ENCODE measurements at regions not wholly inside any gene's neighbourhood (a gene's known extent, or its start where the extent isn't known, plus 50 kb on each side); places are given as distances from the start of the nearest gene placed in this dataset.

DNA sequence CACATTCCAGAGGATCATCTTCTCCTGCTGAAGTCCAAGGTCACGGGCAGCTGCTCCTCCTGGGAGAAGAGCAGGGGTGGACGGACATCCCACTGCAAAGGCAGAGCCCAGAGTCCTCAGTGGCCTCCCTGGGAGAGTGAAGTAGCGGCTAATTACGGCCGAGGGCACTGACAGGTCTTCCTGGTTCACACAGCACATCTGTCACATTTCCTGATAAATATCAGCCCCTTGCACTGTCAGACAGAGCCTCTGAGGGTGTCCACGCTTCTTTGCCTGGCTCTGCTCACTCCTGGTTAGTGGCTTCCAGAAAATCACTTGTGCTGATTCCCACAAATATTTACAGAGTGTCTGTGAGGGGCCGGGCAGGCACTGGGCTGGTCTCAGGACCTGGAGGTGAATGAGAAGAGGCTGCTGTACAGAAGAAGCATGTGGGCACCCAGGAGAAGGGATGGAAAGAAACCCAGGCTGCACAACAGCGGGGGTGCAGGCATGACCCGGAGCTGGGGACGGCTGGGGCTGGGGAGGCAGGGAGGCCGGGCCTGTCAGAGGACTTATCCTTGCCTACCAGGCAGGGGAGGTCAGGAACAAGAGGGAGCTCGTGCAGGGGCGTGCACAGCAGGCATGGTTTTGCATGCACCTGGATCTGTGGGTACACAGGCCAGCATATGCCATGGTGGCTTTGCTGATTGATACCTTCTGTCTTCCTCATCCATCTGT is 258.2 kb upstream of the TNRC6C start:
- Histone ChIP-seq H3K79me2 (ENCODE audit: low read length) (no peaks in the 10 kb centered on the region), H3K27ac (ENCODE audit: low read length) (no peak overlapping the region), H4K20me1 (ENCODE audit: insufficient read depth, low read length) (no peaks in the 10 kb centered on the region), H3K27me3 (ENCODE audit: low read depth, low read length) (peaks cover 7% of the 10 kb centered on the region; the same call in 1 of the 2 replicates), H3K9me3 (ENCODE audit: insufficient read depth, low read length) (no peaks in the 10 kb centered on the region), H3K4me1 (ENCODE audit: low read length) (no peaks in the 10 kb centered on the region), H3K4me3 (ENCODE audit: low read length) (no peak overlapping the region), H3K4me2 (ENCODE audit: low read length) (no peak overlapping the region), H3K36me3 (replicated peaks; ENCODE audit: low read depth, low read length) (no peaks in the 10 kb centered on the region), H3K9ac (ENCODE audit: low read length) (no peak overlapping the region), H2AFZ (ENCODE audit: low read depth, low read length) (no peak overlapping the region)
- no peak for TF ChIP-seq EZH2phosphoT487 (IDR thresholded peaks at IDR 0.05; ENCODE audit: low read depth)
- TF ChIP-seq, protein P1, sequence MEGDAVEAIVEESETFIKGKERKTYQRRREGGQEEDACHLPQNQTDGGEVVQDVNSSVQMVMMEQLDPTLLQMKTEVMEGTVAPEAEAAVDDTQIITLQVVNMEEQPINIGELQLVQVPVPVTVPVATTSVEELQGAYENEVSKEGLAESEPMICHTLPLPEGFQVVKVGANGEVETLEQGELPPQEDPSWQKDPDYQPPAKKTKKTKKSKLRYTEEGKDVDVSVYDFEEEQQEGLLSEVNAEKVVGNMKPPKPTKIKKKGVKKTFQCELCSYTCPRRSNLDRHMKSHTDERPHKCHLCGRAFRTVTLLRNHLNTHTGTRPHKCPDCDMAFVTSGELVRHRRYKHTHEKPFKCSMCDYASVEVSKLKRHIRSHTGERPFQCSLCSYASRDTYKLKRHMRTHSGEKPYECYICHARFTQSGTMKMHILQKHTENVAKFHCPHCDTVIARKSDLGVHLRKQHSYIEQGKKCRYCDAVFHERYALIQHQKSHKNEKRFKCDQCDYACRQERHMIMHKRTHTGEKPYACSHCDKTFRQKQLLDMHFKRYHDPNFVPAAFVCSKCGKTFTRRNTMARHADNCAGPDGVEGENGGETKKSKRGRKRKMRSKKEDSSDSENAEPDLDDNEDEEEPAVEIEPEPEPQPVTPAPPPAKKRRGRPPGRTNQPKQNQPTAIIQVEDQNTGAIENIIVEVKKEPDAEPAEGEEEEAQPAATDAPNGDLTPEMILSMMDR (IDR thresholded peaks at IDR 0.05; ENCODE audit: low read depth, low read length) = no peak

DNA sequence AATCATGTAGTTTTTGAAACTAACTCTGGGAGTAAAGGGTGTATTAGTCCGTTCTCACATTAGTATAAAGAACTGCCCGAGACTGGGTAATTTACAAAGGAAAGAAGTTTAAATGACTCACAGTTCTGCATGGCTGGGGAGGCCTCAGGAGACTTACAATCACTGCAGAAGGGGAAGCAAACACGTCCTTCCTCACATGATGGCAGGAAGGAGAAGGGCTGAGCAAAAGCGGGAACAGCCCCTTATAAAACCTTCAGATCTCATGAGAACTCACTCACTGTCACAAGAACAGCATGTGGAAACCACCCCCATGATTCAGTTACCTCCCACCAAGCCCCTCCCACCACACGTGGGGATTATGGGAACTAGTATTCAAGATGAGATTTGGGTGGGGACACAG is 256.5 kb upstream of the TNRC6C start:
- peaks cover 7% of the 10 kb centered on the region; the same call in 1 of the 2 replicates for H3K27me3 ChIP-seq (ENCODE audit: low read depth, low read length)

DNA sequence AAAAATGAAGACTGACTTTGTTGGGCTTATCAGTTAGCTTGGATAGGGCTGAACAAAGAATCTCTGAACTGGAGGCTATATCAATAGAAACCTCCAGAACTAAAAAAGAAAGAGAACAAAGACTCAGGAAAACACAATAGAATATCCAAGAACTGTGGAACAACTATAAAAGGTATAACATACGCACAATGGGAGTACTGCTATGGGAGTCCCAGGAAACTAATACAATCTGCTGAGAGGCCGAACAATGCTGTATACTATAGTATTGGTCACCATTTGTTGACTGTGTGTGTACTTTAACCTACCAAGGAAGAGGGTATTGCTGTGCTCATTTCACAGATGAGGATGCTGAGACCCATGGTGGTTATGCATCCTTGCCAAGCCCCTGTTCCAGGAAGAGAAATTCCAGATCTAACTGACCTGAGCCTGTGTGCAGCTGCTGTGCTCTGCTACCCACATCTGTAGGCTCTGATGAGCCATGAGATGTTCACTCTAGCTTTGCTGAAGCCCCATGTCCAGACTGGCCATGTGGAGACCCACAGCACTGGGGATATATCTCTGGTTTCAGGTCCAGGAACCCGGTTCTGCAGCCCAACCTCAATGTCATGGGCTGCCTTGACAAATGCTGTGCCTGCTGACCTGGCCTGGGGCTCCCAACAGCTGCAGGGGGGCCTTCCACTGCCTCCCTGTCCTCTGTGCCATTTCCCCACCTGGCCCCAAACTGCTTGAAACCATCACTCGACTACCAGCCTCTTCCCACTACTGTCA is 254.3 kb upstream of the TNRC6C start:
- TF ChIP-seq, protein P1 (IDR thresholded peaks at IDR 0.05; ENCODE audit: low read depth, low read length) = no peak
- no peak for TF ChIP-seq EZH2phosphoT487 (IDR thresholded peaks at IDR 0.05; ENCODE audit: low read depth)
- H3K9me3 ChIP-seq (ENCODE audit: insufficient read depth, low read length) = no peaks in the 10 kb centered on the region
- H3K79me2 ChIP-seq (ENCODE audit: low read length) = no peaks in the 10 kb centered on the region
- H3K9ac ChIP-seq (ENCODE audit: low read length) = no peak overlapping the region
- H2AFZ ChIP-seq (ENCODE audit: low read depth, low read length) = no peak overlapping the region
- no peaks in the 10 kb centered on the region for H3K4me1 ChIP-seq (ENCODE audit: low read length)
- H3K27me3 ChIP-seq (ENCODE audit: low read depth, low read length) = 0 out of 2 replicates have a peak, but pooled peaks cover 3% of the 10 kb centered on the region
- H3K4me2 ChIP-seq (ENCODE audit: low read length) = no peak overlapping the region
- H4K20me1 ChIP-seq (ENCODE audit: insufficient read depth, low read length) = no peaks in the 10 kb centered on the region
- H3K36me3 ChIP-seq (replicated peaks; ENCODE audit: low read depth, low read length) = no peaks in the 10 kb centered on the region
- H3K27ac ChIP-seq (ENCODE audit: low read length) = no peak overlapping the region
- H3K4me3 ChIP-seq (ENCODE audit: low read length) = no peak overlapping the region

More for the DNA sequence above, 256.5 kb upstream of the TNRC6C start:
- Histone ChIP-seq H3K4me2 (ENCODE audit: low read length) (no peak overlapping the region), H3K79me2 (ENCODE audit: low read length) (no peaks in the 10 kb centered on the region), H3K4me3 (ENCODE audit: low read length) (no peak overlapping the region), H3K27ac (ENCODE audit: low read length) (no peak overlapping the region), H3K36me3 (replicated peaks; ENCODE audit: low read depth, low read length) (no peaks in the 10 kb centered on the region), H2AFZ (ENCODE audit: low read depth, low read length) (no peak overlapping the region), H4K20me1 (ENCODE audit: insufficient read depth, low read length) (no peaks in the 10 kb centered on the region), H3K9ac (ENCODE audit: low read length) (no peak overlapping the region), H3K9me3 (ENCODE audit: insufficient read depth, low read length) (no peaks in the 10 kb centered on the region), H3K4me1 (ENCODE audit: low read length) (no peaks in the 10 kb centered on the region)
- TF ChIP-seq, protein P1 (IDR thresholded peaks at IDR 0.05; ENCODE audit: low read depth, low read length) = no peak
- TF ChIP-seq EZH2phosphoT487 (IDR thresholded peaks at IDR 0.05; ENCODE audit: low read depth) = no peak

DNA sequence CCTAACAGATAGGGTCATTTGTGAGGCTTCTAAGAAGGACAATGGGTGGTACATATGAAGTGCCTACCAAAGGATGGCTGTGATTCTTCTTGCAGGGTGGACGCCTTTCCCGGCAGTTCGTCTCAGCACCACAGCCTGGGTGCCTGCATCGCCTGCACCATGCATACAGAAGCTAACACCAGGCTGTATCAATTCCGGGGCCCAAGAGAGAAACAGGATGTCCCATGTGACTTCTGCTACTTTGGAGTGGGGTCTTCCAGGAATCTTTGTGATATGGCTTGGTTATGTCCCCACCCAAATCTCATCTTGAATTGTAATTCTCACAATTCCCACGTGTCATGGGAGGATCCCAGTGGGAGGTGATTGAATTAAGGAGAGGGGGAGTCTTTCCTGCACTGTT is 251.6 kb upstream of the TNRC6C start:
- no peak overlapping the region for H2AFZ ChIP-seq (ENCODE audit: low read depth, low read length)
- H3K27ac ChIP-seq (ENCODE audit: low read length) = no peak overlapping the region
- H4K20me1 ChIP-seq (ENCODE audit: insufficient read depth, low read length) = no peaks in the 10 kb centered on the region
- no peaks in the 10 kb centered on the region for H3K4me1 ChIP-seq (ENCODE audit: low read length)
- no peaks in the 10 kb centered on the region for H3K79me2 ChIP-seq (ENCODE audit: low read length)
- H3K4me3 ChIP-seq (ENCODE audit: low read length) = no peak overlapping the region
- no peak overlapping the region for H3K4me2 ChIP-seq (ENCODE audit: low read length)
- TF ChIP-seq EZH2phosphoT487 (IDR thresholded peaks at IDR 0.05; ENCODE audit: low read depth) = no peak
- TF ChIP-seq, protein P1 (IDR thresholded peaks at IDR 0.05; ENCODE audit: low read depth, low read length) = no peak
- H3K9me3 ChIP-seq (ENCODE audit: insufficient read depth, low read length) = no peaks in the 10 kb centered on the region
- no peaks in the 10 kb centered on the region for H3K36me3 ChIP-seq (replicated peaks; ENCODE audit: low read depth, low read length)
- no peaks in the 10 kb centered on the region for H3K27me3 ChIP-seq (ENCODE audit: low read depth, low read length)
- no peak overlapping the region for H3K9ac ChIP-seq (ENCODE audit: low read length)

All from OCI-LY3 (cell line).